ENCODE measurements at regions not wholly inside any gene's neighbourhood (a gene's known extent, or its start where the extent isn't known, plus 50 kb on each side); places are given as distances from the start of the nearest gene placed in this dataset.

DNA sequence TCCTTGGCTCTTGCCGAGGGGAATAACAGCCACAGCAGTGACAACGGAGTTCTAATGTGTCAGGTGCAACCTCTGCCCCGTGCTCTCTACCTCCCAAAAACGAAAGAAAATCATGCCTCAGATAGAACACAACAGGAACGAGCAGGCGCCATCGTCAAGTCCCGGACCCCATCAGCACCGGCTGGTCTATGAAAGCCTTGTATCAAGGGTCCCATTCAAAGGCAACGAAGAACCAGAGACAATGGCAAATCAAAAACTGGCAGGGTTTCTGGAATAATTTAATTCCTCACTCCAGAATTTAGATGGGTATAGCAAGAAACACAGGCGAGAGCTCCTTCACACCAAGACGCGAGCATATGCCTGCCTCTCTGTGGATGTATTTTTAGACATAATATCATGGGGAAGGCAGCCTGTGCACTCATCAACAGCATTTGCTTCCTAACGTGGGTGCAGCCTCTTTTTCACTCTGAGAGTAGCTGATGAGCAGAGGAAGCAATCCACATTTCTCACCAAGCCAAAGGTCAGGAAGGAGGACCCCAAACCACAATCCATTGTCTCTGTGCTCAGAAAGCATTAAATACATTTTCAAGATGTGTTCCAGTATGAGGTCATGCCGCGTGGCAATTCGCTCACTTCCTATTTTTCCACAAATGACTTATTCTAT lies 193.4 kb upstream of the BLID start:
- TF ChIP-seq, protein P1, sequence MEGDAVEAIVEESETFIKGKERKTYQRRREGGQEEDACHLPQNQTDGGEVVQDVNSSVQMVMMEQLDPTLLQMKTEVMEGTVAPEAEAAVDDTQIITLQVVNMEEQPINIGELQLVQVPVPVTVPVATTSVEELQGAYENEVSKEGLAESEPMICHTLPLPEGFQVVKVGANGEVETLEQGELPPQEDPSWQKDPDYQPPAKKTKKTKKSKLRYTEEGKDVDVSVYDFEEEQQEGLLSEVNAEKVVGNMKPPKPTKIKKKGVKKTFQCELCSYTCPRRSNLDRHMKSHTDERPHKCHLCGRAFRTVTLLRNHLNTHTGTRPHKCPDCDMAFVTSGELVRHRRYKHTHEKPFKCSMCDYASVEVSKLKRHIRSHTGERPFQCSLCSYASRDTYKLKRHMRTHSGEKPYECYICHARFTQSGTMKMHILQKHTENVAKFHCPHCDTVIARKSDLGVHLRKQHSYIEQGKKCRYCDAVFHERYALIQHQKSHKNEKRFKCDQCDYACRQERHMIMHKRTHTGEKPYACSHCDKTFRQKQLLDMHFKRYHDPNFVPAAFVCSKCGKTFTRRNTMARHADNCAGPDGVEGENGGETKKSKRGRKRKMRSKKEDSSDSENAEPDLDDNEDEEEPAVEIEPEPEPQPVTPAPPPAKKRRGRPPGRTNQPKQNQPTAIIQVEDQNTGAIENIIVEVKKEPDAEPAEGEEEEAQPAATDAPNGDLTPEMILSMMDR (IDR thresholded peaks at IDR 0.05): no peak
- TF ChIP-seq EP300 (IDR thresholded peaks at IDR 0.05): no peak
- TF ChIP-seq POLR2AphosphoS5 (IDR thresholded peaks at IDR 0.05): no peak

All from stomach (tissue), 4 donors.